GM21576 (cell line): ENCODE measurements at regions not wholly inside any gene's neighbourhood (a gene's known extent, or its start where the extent isn't known, plus 50 kb on each side); places are given as distances from the start of the nearest gene placed in this dataset.
"Not testable (repeated sequence)": the region's sequence is repeated elsewhere in the genome, so short reads cannot be mapped to it uniquely, and the experiment has no call there.

Experiments
- ATAC-seq: cut with Tn5 transposase; IDR thresholded peaks from one replicate; pipeline ENCODE4 v1.9.1; 2021; ENCODE audit warnings: mild to moderate bottlenecking, moderate library complexity; ENCODE audit not compliant: unreplicated experiment

GRCh38 chr2:89129440-89129839 is 438.0 kb downstream of the RPIA start:
- not testable (repeated sequence) for ATAC-seq

- ATAC-seq = not testable (repeated sequence)
Measured at GRCh38 chr2:89130665-89131308, 439.3 kb downstream of the RPIA start.

- not testable (repeated sequence) for ATAC-seq
Measured at GRCh38 chr2:89142959-89143358, 451.5 kb downstream of the RPIA start.

- not testable (repeated sequence) for ATAC-seq
Measured at GRCh38 chr2:89145342-89145741, 453.9 kb downstream of the RPIA start.

- not testable (repeated sequence) for ATAC-seq
Measured at GRCh38 chr2:89148256-89148655, 456.8 kb downstream of the RPIA start.

GRCh38 chr2:89151699-89152098 is 460.2 kb downstream of the RPIA start:
- not testable (repeated sequence) for ATAC-seq

GRCh38 chr2:89152501-89152900 is 461.0 kb downstream of the RPIA start:
- not testable (repeated sequence) for ATAC-seq

- ATAC-seq = not testable (repeated sequence)
Measured at GRCh38 chr2:89153210-89153609, 461.7 kb downstream of the RPIA start.

GRCh38 chr2:89154247-89154682 is 462.8 kb downstream of the RPIA start:
- not testable (repeated sequence) for ATAC-seq

GRCh38 chr2:89160306-89160705 is 468.8 kb downstream of the RPIA start:
- ATAC-seq = not testable (repeated sequence)

- not testable (repeated sequence) for ATAC-seq
Measured at GRCh38 chr2:89161626-89162025, 470.2 kb downstream of the RPIA start.

- ATAC-seq = not testable (repeated sequence)
Measured at GRCh38 chr2:89170506-89171173, 479.2 kb downstream of the RPIA start.

- ATAC-seq = not testable (repeated sequence)
Measured at GRCh38 chr2:89171174-89171519, 479.7 kb downstream of the RPIA start.

GRCh38 chr2:89177004-89177403 is 485.5 kb downstream of the RPIA start:
- ATAC-seq = not testable (repeated sequence)

GRCh38 chr2:89182221-89182620 is 490.7 kb downstream of the RPIA start:
- ATAC-seq = not testable (repeated sequence)

GRCh38 chr2:89184746-89185145 is 493.3 kb downstream of the RPIA start:
- not testable (repeated sequence) for ATAC-seq

GRCh38 chr2:89195636-89196251 is 504.3 kb downstream of the RPIA start:
- not testable (repeated sequence) for ATAC-seq

- ATAC-seq = not testable (repeated sequence)
Measured at GRCh38 chr2:89196719-89197118, 505.2 kb downstream of the RPIA start.

GRCh38 chr2:89198026-89198425 is 506.6 kb downstream of the RPIA start:
- not testable (repeated sequence) for ATAC-seq

GRCh38 chr2:89199453-89200246 is 508.2 kb downstream of the RPIA start:
- ATAC-seq = not testable (repeated sequence)

GRCh38 chr2:89200247-89200527 is 508.7 kb downstream of the RPIA start:
- not testable (repeated sequence) for ATAC-seq
